ENCODE measurements at regions not wholly inside any gene's neighbourhood (a gene's known extent, or its start where the extent isn't known, plus 50 kb on each side); places are given as distances from the start of the nearest gene placed in this dataset.

DNA sequence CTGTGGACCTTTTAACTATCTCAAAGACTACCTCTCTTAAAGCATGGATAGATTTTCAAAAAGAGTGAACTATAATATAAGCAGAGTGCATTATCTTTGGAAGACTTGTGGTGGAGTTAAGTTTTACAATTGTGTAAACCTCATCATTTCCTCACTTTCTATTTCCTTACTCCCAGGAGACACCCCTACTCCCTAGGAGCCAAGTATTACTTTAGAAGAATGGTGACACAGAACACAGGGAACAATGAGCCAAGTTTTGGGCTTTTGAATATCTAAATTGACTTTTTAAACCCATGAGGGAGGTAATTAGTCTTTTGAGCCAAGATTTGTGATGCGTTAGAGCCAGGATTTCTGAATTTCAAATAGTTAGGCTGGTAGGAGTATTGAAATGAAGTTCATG is 78.9 kb upstream of the UNC5C start:
- H3K4me2 ChIP-seq (ENCODE audit: low read depth, low read length, poor library complexity, severe bottlenecking) = no peak overlapping the region
- H4K20me1 ChIP-seq (ENCODE audit: insufficient read depth, low read depth, low read length) = no peaks in the 10 kb centered on the region
- no peak overlapping the region for H3K9ac ChIP-seq (ENCODE audit: low read length)
- no peak overlapping the region for H2AFZ ChIP-seq (ENCODE audit: low read length)
- H3K36me3 ChIP-seq (ENCODE audit: insufficient read depth, low read length) = no peaks in the 10 kb centered on the region
- no peaks in the 10 kb centered on the region for H3K4me1 ChIP-seq (ENCODE audit: low read length)
- H3K79me2 ChIP-seq (ENCODE audit: low read length) = no peaks in the 10 kb centered on the region
- H3K9me2 ChIP-seq (replicated peaks; ENCODE audit: insufficient read depth, low read length) = no peaks in the 10 kb centered on the region
- no peak overlapping the region for H3K27ac ChIP-seq (ENCODE audit: low read length)
- no peaks in the 10 kb centered on the region for H3K27me3 ChIP-seq (ENCODE audit: low read length)
- DNase-seq = no peak
- peaks cover 29% of the 10 kb centered on the region for H3K9me3 ChIP-seq (ENCODE audit: low read length)
- H3K4me3 ChIP-seq (ENCODE audit: low read length) = no peak overlapping the region

DNA sequence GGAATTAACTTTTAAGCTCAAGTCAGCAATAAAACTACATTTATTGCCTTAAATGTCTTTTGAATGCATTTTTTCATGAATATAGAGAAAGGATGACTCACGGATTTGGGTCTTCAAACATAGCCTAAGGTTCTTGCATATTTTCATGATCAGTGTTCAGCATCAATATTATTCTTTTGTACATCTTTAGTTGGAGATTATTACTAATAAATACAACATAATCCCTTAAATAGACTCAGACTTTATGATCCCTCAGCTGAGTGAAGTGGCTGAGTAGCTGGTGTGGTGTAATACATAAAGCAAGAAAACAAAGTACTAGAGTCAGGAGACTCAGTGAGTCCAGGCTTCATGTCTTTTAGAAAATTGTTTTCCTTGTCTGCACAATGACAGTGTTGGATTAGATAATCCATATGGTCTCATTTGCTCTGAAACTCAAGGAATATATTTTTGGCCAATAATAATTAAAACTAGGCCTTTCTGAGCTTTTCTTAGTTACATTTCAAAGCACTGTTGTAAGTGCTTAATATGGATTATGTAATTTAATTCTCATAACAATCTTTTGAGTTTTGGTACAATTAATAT is 78.3 kb upstream of the UNC5C start:
- Histone ChIP-seq H3K79me2 (ENCODE audit: low read length) (no peaks in the 10 kb centered on the region), H3K4me3 (ENCODE audit: low read length) (no peak overlapping the region), H3K27me3 (ENCODE audit: low read length) (no peaks in the 10 kb centered on the region), H2AFZ (ENCODE audit: low read length) (no peak overlapping the region), H3K27ac (ENCODE audit: low read length) (no peak overlapping the region), H4K20me1 (ENCODE audit: insufficient read depth, low read depth, low read length) (no peaks in the 10 kb centered on the region), H3K4me2 (ENCODE audit: low read depth, low read length, poor library complexity, severe bottlenecking) (no peak overlapping the region), H3K36me3 (ENCODE audit: insufficient read depth, low read length) (no peaks in the 10 kb centered on the region), H3K9me2 (replicated peaks; ENCODE audit: insufficient read depth, low read length) (no peaks in the 10 kb centered on the region), H3K9me3 (ENCODE audit: low read length) (peaks cover 25% of the 10 kb centered on the region), H3K9ac (ENCODE audit: low read length) (no peak overlapping the region), H3K4me1 (ENCODE audit: low read length) (no peaks in the 10 kb centered on the region)
- DNase-seq = no peak

DNA sequence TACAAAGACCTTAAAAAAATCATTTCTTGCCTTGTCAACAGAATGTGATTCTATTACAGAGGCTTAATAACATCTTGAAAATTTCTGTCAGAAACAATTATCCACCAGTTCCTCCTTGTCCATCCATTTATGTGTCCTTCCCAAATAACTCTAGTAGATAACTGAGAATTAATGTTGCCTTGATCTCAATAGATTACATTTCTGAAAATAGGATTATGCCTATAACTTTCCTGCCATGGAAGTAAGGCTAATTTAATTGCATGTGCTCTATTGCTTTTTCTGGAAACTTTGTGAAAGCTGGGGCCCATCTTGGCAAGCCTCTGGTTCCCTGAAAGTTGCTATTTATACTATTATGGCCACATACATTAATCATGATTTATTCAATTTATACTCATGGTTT is 76.2 kb upstream of the UNC5C start:
- no peak overlapping the region for H3K4me3 ChIP-seq (ENCODE audit: low read length)
- no peaks in the 10 kb centered on the region for H3K9me2 ChIP-seq (replicated peaks; ENCODE audit: insufficient read depth, low read length)
- H3K4me1 ChIP-seq (ENCODE audit: low read length) = no peaks in the 10 kb centered on the region
- DNase-seq = no peak
- H3K27me3 ChIP-seq (ENCODE audit: low read length) = no peaks in the 10 kb centered on the region
- H2AFZ ChIP-seq (ENCODE audit: low read length) = no peak overlapping the region
- H3K27ac ChIP-seq (ENCODE audit: low read length) = no peak overlapping the region
- H3K36me3 ChIP-seq (ENCODE audit: insufficient read depth, low read length) = no peaks in the 10 kb centered on the region
- no peaks in the 10 kb centered on the region for H4K20me1 ChIP-seq (ENCODE audit: insufficient read depth, low read depth, low read length)
- no peak overlapping the region for H3K4me2 ChIP-seq (ENCODE audit: low read depth, low read length, poor library complexity, severe bottlenecking)
- H3K9ac ChIP-seq (ENCODE audit: low read length) = no peak overlapping the region
- H3K79me2 ChIP-seq (ENCODE audit: low read length) = no peaks in the 10 kb centered on the region
- peaks cover 14% of the 10 kb centered on the region for H3K9me3 ChIP-seq (ENCODE audit: low read length)

DNA sequence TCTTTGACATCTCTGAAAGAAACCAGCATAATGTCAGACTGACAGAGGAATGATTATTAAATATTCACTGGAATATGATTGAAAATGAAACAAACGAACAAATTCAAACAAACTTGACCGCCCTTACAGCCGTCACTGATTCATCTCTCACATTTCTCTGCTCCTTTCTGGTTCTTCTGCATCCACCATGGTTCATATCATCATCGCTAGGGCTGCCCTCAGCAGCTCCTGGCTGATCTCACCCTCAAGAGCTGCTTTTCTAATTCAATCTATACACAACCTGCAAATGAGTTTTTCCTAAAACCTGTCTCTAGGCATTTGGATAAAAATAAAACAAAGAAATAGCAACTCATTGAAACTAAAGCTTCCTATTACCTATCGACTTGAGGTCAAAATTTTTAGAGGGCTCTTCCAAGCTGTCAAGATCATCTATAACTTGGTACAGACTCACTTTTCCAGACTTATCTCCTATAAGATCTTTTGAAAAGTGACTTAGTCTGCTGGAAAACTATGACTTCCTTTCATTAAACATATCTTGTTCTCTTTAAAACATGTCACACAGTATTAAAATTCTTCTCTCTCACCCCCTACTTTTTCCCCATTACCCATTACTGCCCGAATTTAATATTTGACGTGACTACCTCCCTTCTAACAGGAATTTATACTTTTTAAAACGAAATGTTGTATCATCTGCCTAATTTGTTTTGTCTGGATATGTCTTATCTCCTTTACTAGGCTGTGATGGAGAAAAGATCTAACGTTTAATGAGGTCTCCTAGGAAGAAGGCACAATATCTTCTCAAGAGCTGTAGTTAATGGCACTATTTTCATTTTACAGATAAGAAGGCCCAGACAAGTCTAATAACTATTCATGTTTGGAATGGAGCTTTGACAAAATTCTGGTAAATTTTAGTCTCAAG is 71.0 kb upstream of the UNC5C start:
- Histone ChIP-seq H3K4me1 (ENCODE audit: low read length) (no peaks in the 10 kb centered on the region), H3K27ac (ENCODE audit: low read length) (no peak overlapping the region), H4K20me1 (ENCODE audit: insufficient read depth, low read depth, low read length) (no peaks in the 10 kb centered on the region), H3K4me3 (ENCODE audit: low read length) (no peak overlapping the region), H3K9ac (ENCODE audit: low read length) (no peak overlapping the region), H2AFZ (ENCODE audit: low read length) (no peak overlapping the region), H3K9me2 (replicated peaks; ENCODE audit: insufficient read depth, low read length) (no peaks in the 10 kb centered on the region; the same call in 1 of the 2 replicates), H3K79me2 (ENCODE audit: low read length) (no peaks in the 10 kb centered on the region), H3K4me2 (ENCODE audit: low read depth, low read length, poor library complexity, severe bottlenecking) (no peak overlapping the region), H3K9me3 (ENCODE audit: low read length) (no peaks in the 10 kb centered on the region; the same call in none of the 2 replicates), H3K36me3 (ENCODE audit: insufficient read depth, low read length) (no peaks in the 10 kb centered on the region), H3K27me3 (ENCODE audit: low read length) (no peaks in the 10 kb centered on the region)
- DNase-seq = no peak

DNA sequence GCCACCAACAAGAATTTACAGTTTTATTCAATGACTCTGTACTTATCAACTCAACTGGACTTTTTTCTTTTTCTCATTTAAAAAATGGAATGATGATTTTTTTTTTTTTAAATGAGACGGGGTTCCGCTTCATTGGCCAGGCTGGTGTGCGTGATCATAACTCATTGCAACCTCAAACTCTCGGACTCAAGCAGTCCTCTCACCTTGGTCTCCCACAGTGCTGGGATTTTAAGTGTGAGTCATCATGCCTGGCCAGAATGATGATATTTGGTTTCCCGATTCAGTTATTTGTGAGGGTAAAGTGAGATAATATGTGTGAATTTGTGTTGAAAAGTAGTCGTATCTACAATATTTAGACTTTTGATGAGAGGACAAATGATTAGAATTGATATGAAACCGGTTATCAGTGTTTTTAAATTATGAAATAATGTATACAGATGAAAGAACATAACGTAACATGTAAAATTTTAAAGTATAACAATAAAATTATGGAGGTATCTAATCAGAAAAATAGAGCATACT is 66.0 kb upstream of the UNC5C start:
- H3K36me3 ChIP-seq (ENCODE audit: insufficient read depth, low read length) = no peaks in the 10 kb centered on the region

DNA sequence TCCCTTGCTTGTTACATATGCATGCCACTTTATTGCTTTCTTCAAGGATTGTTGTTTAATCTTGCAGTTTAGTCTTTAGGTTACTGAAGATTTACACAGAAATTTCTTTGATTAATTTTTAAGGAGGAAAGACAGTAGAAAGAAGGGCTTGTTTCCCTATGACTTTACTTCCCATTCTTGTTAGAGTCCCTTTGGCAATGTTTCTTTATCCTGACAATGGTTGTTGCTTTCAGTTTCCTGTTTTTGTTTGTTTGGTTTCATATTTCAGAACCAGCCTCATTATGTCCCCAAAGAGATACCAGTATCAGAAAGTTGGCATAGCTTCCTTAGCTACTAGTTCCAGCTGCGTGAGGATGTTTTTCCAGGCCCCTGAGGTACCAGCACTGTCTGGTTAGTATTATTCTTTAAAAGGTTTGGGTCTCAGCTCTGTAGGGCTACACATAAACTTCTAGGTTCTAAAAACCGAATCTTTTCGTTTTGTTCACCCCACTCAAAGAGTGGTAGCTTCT is 61.3 kb upstream of the UNC5C start:
- H3K9me3 ChIP-seq (ENCODE audit: low read length) = peaks cover 4% of the 10 kb centered on the region
- H3K4me1 ChIP-seq (ENCODE audit: low read length) = no peaks in the 10 kb centered on the region
- H4K20me1 ChIP-seq (ENCODE audit: insufficient read depth, low read depth, low read length) = no peaks in the 10 kb centered on the region
- no peak overlapping the region for H2AFZ ChIP-seq (ENCODE audit: low read length)
- H3K4me2 ChIP-seq (ENCODE audit: low read depth, low read length, poor library complexity, severe bottlenecking) = no peak overlapping the region
- no peak overlapping the region for H3K9ac ChIP-seq (ENCODE audit: low read length)
- no peak overlapping the region for H3K27ac ChIP-seq (ENCODE audit: low read length)
- H3K36me3 ChIP-seq (ENCODE audit: insufficient read depth, low read length) = no peaks in the 10 kb centered on the region
- no peak for DNase-seq
- H3K79me2 ChIP-seq (ENCODE audit: low read length) = no peaks in the 10 kb centered on the region
- H3K4me3 ChIP-seq (ENCODE audit: low read length) = no peak overlapping the region
- no peaks in the 10 kb centered on the region for H3K27me3 ChIP-seq (ENCODE audit: low read length)
- no peaks in the 10 kb centered on the region; the same call in 1 of the 2 replicates for H3K9me2 ChIP-seq (replicated peaks; ENCODE audit: insufficient read depth, low read length)

More for the DNA sequence above, 66.0 kb upstream of the UNC5C start:
- Histone ChIP-seq H3K9ac (ENCODE audit: low read length) (no peak overlapping the region), H3K9me3 (ENCODE audit: low read length) (no peaks in the 10 kb centered on the region; the same call in none of the 2 replicates), H3K27me3 (ENCODE audit: low read length) (no peaks in the 10 kb centered on the region), H3K79me2 (ENCODE audit: low read length) (no peaks in the 10 kb centered on the region), H3K4me3 (ENCODE audit: low read length) (no peak overlapping the region), H3K9me2 (replicated peaks; ENCODE audit: insufficient read depth, low read length) (no peaks in the 10 kb centered on the region; the same call in 1 of the 2 replicates), H3K4me2 (ENCODE audit: low read depth, low read length, poor library complexity, severe bottlenecking) (no peak overlapping the region), H3K4me1 (ENCODE audit: low read length) (no peaks in the 10 kb centered on the region), H4K20me1 (ENCODE audit: insufficient read depth, low read depth, low read length) (no peaks in the 10 kb centered on the region), H3K27ac (ENCODE audit: low read length) (no peak overlapping the region), H2AFZ (ENCODE audit: low read length) (no peak overlapping the region)
- no peak for DNase-seq

DNA sequence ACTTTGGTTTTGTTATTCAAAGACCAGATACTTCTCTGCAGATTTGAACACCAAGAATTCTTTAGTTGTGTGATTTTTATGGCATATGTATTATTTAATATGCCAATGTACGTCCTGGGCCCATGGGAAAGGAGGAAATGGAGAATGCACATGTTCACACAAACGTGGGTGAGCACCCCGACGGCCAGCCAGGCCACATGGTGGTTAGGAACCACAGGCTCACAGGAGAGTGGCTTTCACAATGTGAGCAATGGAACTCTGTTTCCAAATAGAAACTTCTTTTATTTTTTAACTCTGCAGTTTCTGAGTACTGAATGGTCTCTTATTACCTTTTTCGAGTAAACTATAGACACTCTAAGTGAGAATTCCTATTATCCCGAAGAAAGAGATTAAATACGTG is 58.0 kb upstream of the UNC5C start:
- Histone ChIP-seq H3K27me3 (ENCODE audit: low read length) (no peaks in the 10 kb centered on the region), H3K27ac (ENCODE audit: low read length) (no peak overlapping the region), H4K20me1 (ENCODE audit: insufficient read depth, low read depth, low read length) (no peaks in the 10 kb centered on the region), H3K36me3 (ENCODE audit: insufficient read depth, low read length) (no peaks in the 10 kb centered on the region), H3K4me3 (ENCODE audit: low read length) (no peak overlapping the region), H3K79me2 (ENCODE audit: low read length) (no peaks in the 10 kb centered on the region), H3K9me2 (replicated peaks; ENCODE audit: insufficient read depth, low read length) (no peaks in the 10 kb centered on the region), H3K4me2 (ENCODE audit: low read depth, low read length, poor library complexity, severe bottlenecking) (no peak overlapping the region), H3K9ac (ENCODE audit: low read length) (no peak overlapping the region), H3K4me1 (ENCODE audit: low read length) (no peaks in the 10 kb centered on the region), H3K9me3 (ENCODE audit: low read length) (peaks cover 4% of the 10 kb centered on the region), H2AFZ (ENCODE audit: low read length) (no peak overlapping the region)
- no peak for DNase-seq

DNA sequence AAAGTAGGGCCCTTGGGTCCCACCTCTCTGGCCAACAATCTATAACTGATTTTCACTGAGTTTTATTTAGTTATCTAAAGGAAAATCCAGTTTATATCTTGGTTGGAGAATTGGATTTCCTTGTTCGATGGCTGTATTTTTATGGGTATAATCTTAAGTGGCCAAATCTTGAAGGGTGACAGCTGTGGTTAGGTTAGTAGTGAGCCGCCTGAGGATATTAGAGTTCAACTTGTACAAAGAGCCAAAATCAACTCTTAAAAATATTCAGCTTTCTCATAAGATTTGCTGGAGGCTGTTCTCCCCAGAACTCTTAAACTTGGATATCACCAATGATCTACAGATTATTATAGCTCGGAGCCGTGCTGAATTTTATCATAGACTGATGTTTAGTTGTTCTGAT is 54.6 kb upstream of the UNC5C start:
- no peaks in the 10 kb centered on the region for H3K27me3 ChIP-seq (ENCODE audit: low read length)

More for the DNA sequence above, 54.6 kb upstream of the UNC5C start:
- no peaks in the 10 kb centered on the region for H3K36me3 ChIP-seq (ENCODE audit: insufficient read depth, low read length)
- no peaks in the 10 kb centered on the region for H3K9me2 ChIP-seq (replicated peaks; ENCODE audit: insufficient read depth, low read length)
- no peak overlapping the region for H2AFZ ChIP-seq (ENCODE audit: low read length)
- no peak for DNase-seq
- no peak overlapping the region for H3K9ac ChIP-seq (ENCODE audit: low read length)
- H4K20me1 ChIP-seq (ENCODE audit: insufficient read depth, low read depth, low read length) = no peaks in the 10 kb centered on the region
- H3K4me1 ChIP-seq (ENCODE audit: low read length) = no peaks in the 10 kb centered on the region
- no peak overlapping the region for H3K4me2 ChIP-seq (ENCODE audit: low read depth, low read length, poor library complexity, severe bottlenecking)
- H3K79me2 ChIP-seq (ENCODE audit: low read length) = no peaks in the 10 kb centered on the region
- H3K4me3 ChIP-seq (ENCODE audit: low read length) = no peak overlapping the region
- peaks cover 4% of the 10 kb centered on the region for H3K9me3 ChIP-seq (ENCODE audit: low read length)
- no peak overlapping the region for H3K27ac ChIP-seq (ENCODE audit: low read length)

Measured in Karpas-422 (cell line).